GM06990 (cell line): ENCODE measurements at regions not wholly inside any gene's neighbourhood (a gene's known extent, or its start where the extent isn't known, plus 50 kb on each side); places are given as distances from the start of the nearest gene placed in this dataset.

ENCODE experiments used
- DNase-seq: peaks from one replicate; pipeline ENCODE4 v3.0.0-alpha.2; 2011; ENCODE audit not compliant: insufficient read length; ENCODE audit errors: extremely low read depth
- H3K27me3 ChIP-seq: replicated peaks from 2 replicates; pipeline ENCODE4 v1.6.0; 2011; ENCODE audit warnings: low read length; ENCODE audit not compliant: control insufficient read depth, insufficient read depth
- H3K36me3 ChIP-seq: 2 replicates; pipeline ENCODE4 v1.5.1; 2011; ENCODE audit warnings: low read length; ENCODE audit not compliant: control insufficient read depth, insufficient read depth
- H3K4me3 ChIP-seq: replicated peaks from 2 replicates; pipeline ENCODE4 v1.5.1; 2011; ENCODE audit warnings: low read depth, mild to moderate bottlenecking, control low read depth, low read length
- CTCF ChIP-seq: IDR thresholded peaks from 2 replicates; pipeline ENCODE4 v1.5.1; 2011; ENCODE audit warnings: low read length, control low read depth, mild to moderate bottlenecking, inconsistent platforms; ENCODE audit not compliant: insufficient read depth, poor library complexity, severe bottlenecking

DNA sequence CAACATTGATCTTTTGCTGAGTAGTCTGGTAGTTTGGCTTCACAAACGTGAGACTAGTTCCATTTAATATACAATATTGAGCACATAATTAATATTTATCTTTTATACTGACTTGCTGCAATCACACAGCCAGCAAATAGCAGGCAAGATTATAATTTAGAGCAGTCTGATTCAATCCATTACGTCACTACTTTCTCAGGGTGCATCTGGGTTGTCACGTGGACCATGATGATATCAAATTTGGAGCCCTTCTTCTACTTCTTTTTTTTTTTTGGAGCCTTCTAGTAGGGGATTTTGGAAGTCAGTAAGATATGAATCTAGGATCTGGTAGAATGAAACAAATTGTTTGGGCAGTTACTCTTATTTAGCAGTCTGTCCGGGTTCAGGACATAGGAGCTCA is 100.6 kb upstream of the SLC5A9 start:
- no peaks in the 10 kb centered on the region for H3K36me3 ChIP-seq
- no peak for TF ChIP-seq CTCF

DNA sequence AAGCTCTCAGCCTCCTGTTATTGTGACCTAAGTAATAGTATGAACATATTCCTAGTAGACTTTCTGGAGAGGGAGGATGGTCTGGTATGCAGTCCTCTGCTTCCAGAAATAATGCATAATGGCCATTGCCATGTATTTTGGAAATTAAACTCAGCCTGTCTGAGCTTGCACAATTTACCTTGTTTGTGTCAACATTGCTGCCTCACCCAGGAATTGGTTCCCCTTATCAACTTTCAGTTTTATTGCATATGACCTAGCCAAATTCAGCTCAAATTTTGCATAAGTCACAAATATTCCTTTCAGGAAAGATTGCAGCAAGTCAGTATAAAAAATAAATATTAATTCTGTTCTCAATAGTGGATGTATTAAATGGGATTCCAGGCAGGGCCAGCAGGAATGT is 101.9 kb upstream of the SLC5A9 start:
- no peak overlapping the region for H3K4me3 ChIP-seq
- H3K27me3 ChIP-seq = no peaks in the 10 kb centered on the region
- no peak for TF ChIP-seq CTCF
- H3K36me3 ChIP-seq = no peaks in the 10 kb centered on the region
- DNase-seq = no peak

More for the DNA sequence above, 100.6 kb upstream of the SLC5A9 start:
- H3K27me3 ChIP-seq = no peaks in the 10 kb centered on the region
- no peak for DNase-seq
- no peak overlapping the region for H3K4me3 ChIP-seq

DNA sequence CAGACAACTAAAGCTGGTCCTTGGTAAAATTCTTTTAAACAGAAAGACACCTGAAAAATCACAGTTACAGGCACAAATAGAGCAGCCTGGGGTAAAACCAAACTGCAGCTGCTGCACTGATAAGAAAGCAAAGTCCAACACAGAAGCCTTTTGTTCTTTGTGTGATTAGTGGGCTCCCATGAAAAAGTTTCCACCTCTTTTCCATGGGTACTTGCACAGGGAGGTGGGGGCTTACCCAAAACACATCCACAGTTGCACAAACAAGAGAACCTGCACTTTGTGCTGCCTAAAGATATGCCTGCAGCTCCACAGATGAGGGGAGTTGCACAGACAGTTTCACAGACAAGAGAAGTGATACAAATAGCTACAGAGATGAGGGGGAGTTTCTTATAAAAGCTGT is 106.7 kb upstream of the SLC5A9 start:
- Histone ChIP-seq H3K36me3 (no peaks in the 10 kb centered on the region), H3K4me3 (no peak overlapping the region), H3K27me3 (no peaks in the 10 kb centered on the region)
- DNase-seq = no peak
- no peak for TF ChIP-seq CTCF

DNA sequence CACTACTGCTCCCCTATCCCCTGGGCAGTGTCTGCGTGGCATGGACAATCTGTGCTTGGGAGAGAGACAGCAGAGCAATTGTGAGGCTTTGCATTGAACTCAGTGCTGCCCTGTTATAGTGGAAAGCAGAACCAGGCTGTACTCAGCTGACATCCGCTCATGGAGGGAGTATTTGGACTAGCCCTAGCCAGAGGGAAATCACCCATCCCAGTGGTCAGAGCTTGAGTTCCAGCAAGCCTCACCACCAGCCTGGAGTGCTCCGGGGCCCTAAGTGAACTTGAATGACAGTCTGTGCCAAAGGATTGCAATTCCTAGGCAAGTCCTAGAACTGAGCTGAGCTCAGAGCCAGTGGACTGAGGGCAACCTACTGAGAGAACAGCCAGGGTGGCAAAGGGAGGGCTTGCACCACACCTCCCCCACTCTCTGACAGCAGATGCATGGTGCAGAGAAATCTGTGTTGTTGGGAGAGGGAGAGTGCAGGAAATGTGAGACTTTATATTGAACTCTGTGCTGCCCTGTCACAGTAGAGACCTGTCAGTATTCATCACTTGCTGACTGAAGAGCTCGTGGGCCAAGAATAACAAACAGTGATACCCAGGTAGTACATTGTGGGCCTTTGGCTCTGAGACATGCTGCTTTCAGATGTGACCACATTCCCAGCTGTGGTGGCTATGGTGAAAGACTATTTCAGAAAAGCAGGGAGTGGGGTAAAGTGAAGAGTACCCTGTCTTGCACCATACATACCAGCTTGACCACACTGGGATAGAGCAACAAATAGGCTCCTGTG is 107.7 kb upstream of the SLC5A9 start:
- no peak for DNase-seq
- Histone ChIP-seq H3K4me3 (no peak overlapping the region), H3K27me3 (no peaks in the 10 kb centered on the region), H3K36me3 (no peaks in the 10 kb centered on the region)
- no peak for TF ChIP-seq CTCF

DNA sequence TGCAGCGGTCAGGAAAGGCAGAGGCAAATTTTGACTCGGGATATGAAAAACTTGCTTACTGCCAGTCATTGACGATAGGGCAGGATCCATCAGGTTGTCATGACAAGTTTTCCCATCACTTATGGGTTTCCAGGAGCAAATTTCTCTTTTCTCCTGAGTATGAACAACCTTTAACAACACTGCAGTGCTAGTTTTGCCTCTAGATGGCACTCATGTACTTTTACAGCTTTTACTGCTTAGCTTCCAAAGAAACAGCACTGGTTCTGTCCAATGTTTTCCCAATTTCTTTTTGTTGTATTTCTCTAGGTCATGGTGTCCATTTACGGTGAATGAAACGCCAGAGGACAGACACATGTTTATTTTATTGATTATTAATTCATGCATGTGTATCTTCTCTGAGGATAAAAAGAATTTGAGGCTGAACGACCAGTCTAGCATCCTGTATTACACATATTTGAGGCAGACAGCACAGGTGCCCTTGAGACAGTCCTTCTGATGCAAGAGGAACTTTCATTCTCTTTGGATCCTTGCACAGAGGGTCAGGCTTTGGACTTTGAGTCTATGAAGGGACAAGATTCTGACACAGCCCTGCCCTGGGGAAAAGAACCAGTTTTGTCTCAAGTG is 112.3 kb upstream of the TRABD2B start:
- H3K4me3 ChIP-seq = no peak overlapping the region
- no peaks in the 10 kb centered on the region for H3K27me3 ChIP-seq
- H3K36me3 ChIP-seq = no peaks in the 10 kb centered on the region
- no peak for DNase-seq
- TF ChIP-seq CTCF = peak; percentile 81
